Kidney epithelial cell (primary cell): ENCODE measurements at regions not wholly inside any gene's neighbourhood (a gene's known extent, or its start where the extent isn't known, plus 50 kb on each side); places are given as distances from the start of the nearest gene placed in this dataset.

Source experiments
- DNase-seq: peaks from one replicate; pipeline ENCODE4 v3.0.0-alpha.2; 2010; ENCODE audit warnings: low read depth
- H3K27me3 ChIP-seq: 2 replicates; pipeline ENCODE4 v1.6.0; 2011; ENCODE audit warnings: low read length; ENCODE audit not compliant: control insufficient read depth, insufficient read depth
- H3K36me3 ChIP-seq: 2 replicates; pipeline ENCODE4 v1.5.1; 2011; ENCODE audit warnings: low read length; ENCODE audit not compliant: control insufficient read depth, insufficient read depth
- H3K4me3 ChIP-seq: 2 replicates; pipeline ENCODE4 v1.5.1; 2011; ENCODE audit warnings: low read depth, mild to moderate bottlenecking, control low read depth, low read length
- TF ChIP-seq, protein P1 (sequence below): IDR thresholded peaks from 2 replicates; pipeline ENCODE4 v1.5.1; 2011; ENCODE audit warnings: mild to moderate bottlenecking, moderate library complexity, low read length, control low read depth, inconsistent platforms; ENCODE audit not compliant: insufficient read depth, poor library complexity, severe bottlenecking

DNA sequence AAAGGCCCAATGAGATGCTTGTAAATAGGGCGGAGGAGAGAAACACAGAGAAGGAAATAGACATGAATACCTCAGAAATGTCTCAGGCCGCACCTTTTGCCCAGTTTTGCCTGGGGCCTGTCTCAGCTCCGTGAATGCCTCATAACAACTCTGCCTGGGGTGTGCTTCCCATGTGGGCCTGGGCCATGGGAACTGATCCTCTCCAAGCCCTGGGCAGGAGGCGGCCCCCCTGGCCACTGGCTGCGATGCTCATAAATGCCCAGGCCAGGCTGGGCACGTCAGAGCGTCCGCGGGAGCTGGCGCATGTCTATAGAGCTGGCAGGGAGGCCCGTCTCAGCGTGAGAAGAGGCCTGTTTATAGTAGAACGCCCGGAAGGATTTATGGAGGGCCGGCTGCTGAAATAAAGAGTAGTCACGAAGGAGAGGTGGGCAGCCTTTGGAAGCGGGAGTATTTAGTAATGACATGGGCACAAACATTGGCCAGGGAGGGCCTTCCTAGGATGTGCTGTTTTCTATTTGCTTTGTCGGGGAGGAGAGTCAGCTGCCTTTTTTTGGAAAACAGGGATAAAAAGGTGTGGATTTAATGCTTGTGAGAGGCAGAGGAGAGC, 85.9 kb upstream of the IGF1R start:
- peaks cover 2% of the 10 kb centered on the region for H3K27me3 ChIP-seq
- DNase-seq: no peak
- TF ChIP-seq, protein P1, sequence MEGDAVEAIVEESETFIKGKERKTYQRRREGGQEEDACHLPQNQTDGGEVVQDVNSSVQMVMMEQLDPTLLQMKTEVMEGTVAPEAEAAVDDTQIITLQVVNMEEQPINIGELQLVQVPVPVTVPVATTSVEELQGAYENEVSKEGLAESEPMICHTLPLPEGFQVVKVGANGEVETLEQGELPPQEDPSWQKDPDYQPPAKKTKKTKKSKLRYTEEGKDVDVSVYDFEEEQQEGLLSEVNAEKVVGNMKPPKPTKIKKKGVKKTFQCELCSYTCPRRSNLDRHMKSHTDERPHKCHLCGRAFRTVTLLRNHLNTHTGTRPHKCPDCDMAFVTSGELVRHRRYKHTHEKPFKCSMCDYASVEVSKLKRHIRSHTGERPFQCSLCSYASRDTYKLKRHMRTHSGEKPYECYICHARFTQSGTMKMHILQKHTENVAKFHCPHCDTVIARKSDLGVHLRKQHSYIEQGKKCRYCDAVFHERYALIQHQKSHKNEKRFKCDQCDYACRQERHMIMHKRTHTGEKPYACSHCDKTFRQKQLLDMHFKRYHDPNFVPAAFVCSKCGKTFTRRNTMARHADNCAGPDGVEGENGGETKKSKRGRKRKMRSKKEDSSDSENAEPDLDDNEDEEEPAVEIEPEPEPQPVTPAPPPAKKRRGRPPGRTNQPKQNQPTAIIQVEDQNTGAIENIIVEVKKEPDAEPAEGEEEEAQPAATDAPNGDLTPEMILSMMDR: no peak
- H3K4me3 ChIP-seq: no peak overlapping the region
- no peaks in the 10 kb centered on the region for H3K36me3 ChIP-seq

GRCh38 chr15:98565566-98565965, 82.8 kb upstream of the IGF1R start:
- no peaks in the 10 kb centered on the region for H3K36me3 ChIP-seq
- no peak overlapping the region for H3K4me3 ChIP-seq
- peaks cover 2% of the 10 kb centered on the region for H3K27me3 ChIP-seq
- TF ChIP-seq, protein P1: no peak
- no peak for DNase-seq

DNA sequence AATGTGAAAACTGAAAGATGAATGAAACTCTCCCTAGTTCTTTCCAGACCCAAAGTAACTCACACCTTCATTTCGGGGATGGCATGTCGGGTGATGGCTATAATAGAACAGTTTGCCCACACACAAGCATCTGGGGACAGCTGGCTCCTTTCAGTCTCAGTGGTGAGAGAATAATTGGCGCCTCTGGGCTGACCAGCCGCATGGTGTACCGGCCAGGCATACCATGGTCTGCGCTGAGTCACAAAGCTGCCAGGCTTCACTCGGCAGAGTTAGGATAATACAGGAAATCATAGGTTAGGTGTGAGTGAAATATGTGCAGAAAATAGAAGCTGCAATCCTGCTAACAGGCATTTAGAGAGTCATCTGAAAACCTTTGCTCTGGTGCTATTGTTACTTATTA, 80.4 kb upstream of the IGF1R start:
- Histone ChIP-seq H3K27me3 (peaks cover 2% of the 10 kb centered on the region), H3K4me3 (no peak overlapping the region), H3K36me3 (no peaks in the 10 kb centered on the region)
- TF ChIP-seq, protein P1: no peak
- no peak for DNase-seq

DNA sequence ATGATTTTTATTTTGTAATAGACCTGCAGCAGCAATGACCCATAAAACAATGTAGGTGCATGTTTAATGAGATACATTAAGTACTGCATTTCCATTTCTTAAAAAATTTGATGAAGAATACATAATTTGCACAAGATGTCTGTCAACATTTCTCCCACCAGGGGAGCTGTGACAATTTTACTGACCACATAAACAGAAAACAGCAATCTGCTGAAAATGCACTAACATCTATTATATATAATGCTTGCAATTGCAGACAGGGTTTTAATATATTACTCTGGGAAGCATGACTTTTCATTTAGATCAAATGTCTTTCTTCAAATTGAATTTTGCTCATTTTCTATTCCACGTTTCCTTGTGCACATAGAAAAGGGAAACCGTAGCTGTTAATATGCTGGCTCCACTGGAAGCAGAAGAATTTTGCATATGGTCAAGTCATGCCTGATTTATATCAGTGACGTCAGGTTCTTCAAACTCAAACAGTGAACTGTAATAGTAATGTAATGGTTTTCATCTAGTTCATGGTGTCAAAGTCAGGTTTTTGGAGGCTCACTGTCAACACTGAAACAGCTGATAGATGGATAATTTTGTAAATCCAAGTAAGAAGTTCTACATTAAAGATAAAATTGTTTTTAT, 79.8 kb upstream of the IGF1R start:
- no peaks in the 10 kb centered on the region for H3K36me3 ChIP-seq
- DNase-seq: no peak
- peaks cover 2% of the 10 kb centered on the region for H3K27me3 ChIP-seq
- TF ChIP-seq, protein P1: peak; percentile 34
- no peak overlapping the region for H3K4me3 ChIP-seq

GRCh38 chr15:98570119-98570518, 78.2 kb upstream of the IGF1R start:
- no peaks in the 10 kb centered on the region for H3K36me3 ChIP-seq
- H3K4me3 ChIP-seq: no peak overlapping the region
- TF ChIP-seq, protein P1: no peak
- H3K27me3 ChIP-seq: peaks cover 2% of the 10 kb centered on the region
- DNase-seq: no peak

DNA sequence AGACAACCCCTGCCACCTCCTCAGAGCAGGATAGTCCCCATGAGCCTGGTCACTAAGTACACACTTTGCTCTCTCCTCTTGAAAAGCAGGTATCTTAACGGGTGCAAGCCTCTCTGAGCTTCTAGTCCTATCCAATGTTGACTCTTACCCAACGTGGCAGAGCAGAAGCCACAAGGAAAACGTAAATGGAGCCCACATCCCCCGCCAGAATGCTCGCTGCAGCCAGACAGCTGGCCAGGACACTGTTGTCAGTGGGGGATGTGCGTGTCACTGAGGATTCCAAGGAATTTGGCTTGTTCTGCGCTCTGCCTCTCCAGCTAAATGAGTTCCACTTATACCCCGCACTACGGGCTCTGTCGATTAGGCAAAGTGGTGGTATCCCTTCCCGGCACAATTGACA, 67.8 kb upstream of the IGF1R start:
- TF ChIP-seq, protein P1: no peak
- no peak for DNase-seq
- H3K36me3 ChIP-seq: no peaks in the 10 kb centered on the region
- peaks cover 5% of the 10 kb centered on the region for H3K27me3 ChIP-seq
- H3K4me3 ChIP-seq: no peak overlapping the region
